ENCODE measurements at regions not wholly inside any gene's neighbourhood (a gene's known extent, or its start where the extent isn't known, plus 50 kb on each side); places are given as distances from the start of the nearest gene placed in this dataset.

DNA sequence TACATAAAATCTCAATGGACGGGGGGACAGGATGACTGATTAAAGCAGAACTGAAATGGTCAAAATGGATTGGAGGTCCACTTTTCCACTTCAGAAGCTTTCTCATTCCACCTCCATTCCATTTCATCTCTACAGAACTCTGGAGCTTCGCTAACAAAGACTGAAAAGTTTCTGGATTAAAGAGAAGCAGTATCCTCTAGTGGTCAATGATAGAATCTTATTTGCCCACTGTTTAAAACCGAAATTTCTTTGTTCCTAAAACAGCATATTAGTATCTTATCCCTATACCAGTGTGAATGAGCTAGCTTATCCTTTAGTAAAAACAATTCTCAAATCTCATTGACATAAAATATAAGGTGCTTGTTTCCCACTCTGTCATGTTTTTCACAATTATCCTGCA lies 890.6 kb downstream of the KCNT2 start:
- H3K4me1 Mint-ChIP-seq: no peaks in the 10 kb centered on the region
- POLR2A ChIA-PET: no interaction called here
- H3K9me3 Mint-ChIP-seq: no peaks in the 10 kb centered on the region
- no peak for DNase-seq
- H3K4me3 Mint-ChIP-seq: no peak overlapping the region
- H3K27me3 Mint-ChIP-seq: no peaks in the 10 kb centered on the region
- CTCF ChIA-PET: no interaction called here
- intact Hi-C loops (cut with micrococcal nuclease): no loop called here
- ATAC-seq (ENCODE audit: low read depth): no peak
- TF ChIP-seq CTCF (IDR thresholded peaks at IDR 0.05): no peak
- H3K36me3 Mint-ChIP-seq (ENCODE audit: low read depth): no peaks in the 10 kb centered on the region
- no peak overlapping the region for H3K27ac Mint-ChIP-seq

DNA sequence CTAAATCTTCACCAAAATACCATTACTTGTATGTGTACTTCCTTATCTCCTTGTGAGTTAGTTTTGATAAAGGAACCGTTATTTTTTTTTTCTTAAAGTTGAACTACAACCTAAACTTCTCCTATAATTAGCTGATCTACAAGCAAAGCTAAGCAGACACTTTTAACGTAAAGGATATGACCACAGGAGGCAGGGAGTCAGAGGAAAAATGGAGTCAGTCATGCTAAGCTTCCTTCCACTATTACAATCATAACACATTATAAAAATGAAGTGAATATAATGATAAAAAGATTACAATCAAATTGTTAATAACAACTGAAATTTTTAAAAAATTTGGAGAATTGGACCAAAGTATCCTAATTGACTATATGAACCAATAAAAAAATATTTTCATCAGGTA lies 892.6 kb downstream of the KCNT2 start:
- CTCF ChIA-PET: no interaction called here
- intact Hi-C loops (cut with micrococcal nuclease): no loop called here
- TF ChIP-seq CTCF (IDR thresholded peaks at IDR 0.05): no peak

GRCh38 chr1:195714248-195714647 lies 894.0 kb downstream of the KCNT2 start:
- DNase-seq: no peak
- Mint-ChIP-seq H3K4me3 (no peak overlapping the region), H3K9me3 (no peaks in the 10 kb centered on the region), H3K4me1 (no peaks in the 10 kb centered on the region), H3K27me3 (no peaks in the 10 kb centered on the region), H3K36me3 (ENCODE audit: low read depth) (no peaks in the 10 kb centered on the region), H3K27ac (no peak overlapping the region)
- TF ChIP-seq CTCF (IDR thresholded peaks at IDR 0.05): no peak
- ChIA-PET CTCF (no interaction called here), POLR2A (no interaction called here)
- intact Hi-C loops (cut with micrococcal nuclease): no loop called here
- no peak for ATAC-seq (ENCODE audit: low read depth)

More for the DNA sequence above, 892.6 kb downstream of the KCNT2 start:
- ATAC-seq (ENCODE audit: low read depth) (no peak), DNase-seq (no peak)
- Mint-ChIP-seq H3K9me3 (no peaks in the 10 kb centered on the region), H3K36me3 (ENCODE audit: low read depth) (no peaks in the 10 kb centered on the region), H3K4me3 (no peak overlapping the region), H3K27ac (no peak overlapping the region), H3K4me1 (no peaks in the 10 kb centered on the region), H3K27me3 (no peaks in the 10 kb centered on the region)
- POLR2A ChIA-PET: no interaction called here

GRCh38 chr1:195709821-195710220 lies 898.4 kb downstream of the KCNT2 start:
- H3K27ac Mint-ChIP-seq: no peak overlapping the region
- TF ChIP-seq CTCF (IDR thresholded peaks at IDR 0.05): no peak
- ChIA-PET CTCF (no interaction called here), POLR2A (no interaction called here)
- H3K4me3 Mint-ChIP-seq: no peak overlapping the region
- H3K27me3 Mint-ChIP-seq: no peaks in the 10 kb centered on the region
- no peaks in the 10 kb centered on the region for H3K36me3 Mint-ChIP-seq (ENCODE audit: low read depth)
- no peaks in the 10 kb centered on the region for H3K9me3 Mint-ChIP-seq
- H3K4me1 Mint-ChIP-seq: no peaks in the 10 kb centered on the region
- intact Hi-C loops (cut with micrococcal nuclease): no loop called here
- no peak for DNase-seq
- no peak for ATAC-seq (ENCODE audit: low read depth)

DNA sequence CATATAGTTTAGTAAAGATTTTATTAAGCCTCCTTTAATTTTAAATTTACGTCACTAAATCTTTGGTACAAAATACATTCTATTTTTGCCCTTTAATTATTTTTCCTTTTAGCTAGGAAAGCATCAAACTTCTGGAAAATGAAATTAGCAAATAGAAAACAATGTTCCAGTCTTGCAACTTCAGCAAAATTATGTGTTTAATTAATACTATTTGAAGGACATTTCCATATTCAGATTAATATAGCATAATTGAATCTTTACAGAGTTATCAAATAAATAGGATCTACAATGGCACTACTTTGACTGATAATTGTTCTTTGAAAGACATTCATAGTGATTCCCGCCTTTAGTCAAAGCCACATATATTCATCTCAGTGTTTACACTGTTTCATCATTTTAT lies 904.2 kb downstream of the KCNT2 start:
- H3K4me3 Mint-ChIP-seq: no peak overlapping the region
- H3K9me3 Mint-ChIP-seq: no peaks in the 10 kb centered on the region
- H3K4me1 Mint-ChIP-seq: no peaks in the 10 kb centered on the region
- H3K27ac Mint-ChIP-seq: no peak overlapping the region
- no peak for TF ChIP-seq CTCF (IDR thresholded peaks at IDR 0.05)
- DNase-seq (no peak), ATAC-seq (ENCODE audit: low read depth) (no peak)
- H3K27me3 Mint-ChIP-seq: no peaks in the 10 kb centered on the region
- no peaks in the 10 kb centered on the region for H3K36me3 Mint-ChIP-seq (ENCODE audit: low read depth)
- CTCF ChIA-PET: no interaction called here
- intact Hi-C loops (cut with micrococcal nuclease): no loop called here
- POLR2A ChIA-PET: no interaction called here
